ENCODE measurements at regions not wholly inside any gene's neighbourhood (a gene's known extent, or its start where the extent isn't known, plus 50 kb on each side); places are given as distances from the start of the nearest gene placed in this dataset.

- Histone ChIP-seq H3K9me3 (ENCODE audit: control extremely low read depth in 1 of 3, control insufficient read depth in 2 of 3, insufficient read depth in 1 of 3, low read length in 2 of 3) (no peaks in the 10 kb centered on the region), H3K4me3 (ENCODE audit: control extremely low read depth in 1 of 5, extremely low read depth in 1 of 5, insufficient read depth in 1 of 5, low read depth in 2 of 5, low read length in 4 of 5) (no peak overlapping the region), H3K4me1 (ENCODE audit: control insufficient read depth in 2 of 2, insufficient read depth in 2 of 2, low read length in 2 of 2) (no peaks in the 10 kb centered on the region), H4K20me1 (ENCODE audit: control insufficient read depth, insufficient read depth, low read length, poor library complexity, severe bottlenecking) (no peaks in the 10 kb centered on the region), H3K36me3 (replicated peaks in 1 of 2; ENCODE audit: control extremely low read depth in 1 of 2, control insufficient read depth in 1 of 2, extremely low read depth in 1 of 2, insufficient read depth in 2 of 2, low read length in 1 of 2) (no peaks in the 10 kb centered on the region), H3K9ac (ENCODE audit: low read length) (no peak overlapping the region), H3K27me3 (replicated peaks in 1 of 4; ENCODE audit: control extremely low read depth in 1 of 4, control insufficient read depth in 3 of 4, insufficient read depth in 4 of 4, low read length in 3 of 4) (peaks cover 0 to 4% (median 2%) of the 10 kb centered on the region in 4 experiments), H3K79me2 (ENCODE audit: control insufficient read depth, insufficient read depth, low read length) (no peaks in the 10 kb centered on the region), H3K4me2 (replicated peaks; ENCODE audit: low read depth, low read length, poor library complexity, severe bottlenecking) (no peak overlapping the region), H3K27ac (ENCODE audit: low read length in 2 of 2) (no peak overlapping the region), H2AFZ (ENCODE audit: insufficient read depth, low read depth, low read length, poor library complexity, severe bottlenecking) (no peak overlapping the region)
- no peaks in the 10 kb centered on the region for H3K9me3 Mint-ChIP-seq (ENCODE audit: insufficient read depth)
- CTCF ChIA-PET = no interaction called here
- POLR2A ChIA-PET = no interaction called here
- no peak overlapping the region for H3K27ac Mint-ChIP-seq
- 92% methylated on average over 5 of the region's 7 CpGs for WGBS (ENCODE audit: insufficient coverage)
- no peak overlapping the region for H3K4me3 Mint-ChIP-seq
- H3K27me3 Mint-ChIP-seq = peaks cover 40% of the 10 kb centered on the region
- TF ChIP-seq CTCF (IDR thresholded peaks at IDR 0.05) (no peak), EZH2 (IDR thresholded peaks at IDR 0.05; ENCODE audit: borderline replicate concordance, insufficient read depth, low read depth, low read length, poor library complexity, severe bottlenecking) (no peak)
- peaks cover 2% of the 10 kb centered on the region for H3K4me1 Mint-ChIP-seq
- no peak for ATAC-seq (ENCODE audit: low read depth)
- DNase-seq = no peak
- intact Hi-C loops (cut with micrococcal nuclease) = no loop called here
These were observed 108.6 kb downstream of the SMIM20 start for GRCh38 chr4:26022346-26023202.

GRCh38 chr4:26023203-26023972, 109.4 kb downstream of the SMIM20 start:
- ATAC-seq (ENCODE audit: low read depth) (no peak), DNase-seq (no peak)
- no peak overlapping the region for H2AFZ ChIP-seq (ENCODE audit: insufficient read depth, low read depth, low read length, poor library complexity, severe bottlenecking)
- no peak overlapping the region for H3K4me3 Mint-ChIP-seq
- no peaks in the 10 kb centered on the region for H3K9me3 ChIP-seq (ENCODE audit: control extremely low read depth in 1 of 3, control insufficient read depth in 2 of 3, insufficient read depth in 1 of 3, low read length in 2 of 3)
- no peak overlapping the region for H3K27ac ChIP-seq (ENCODE audit: low read length in 2 of 2)
- H3K4me1 ChIP-seq (ENCODE audit: control insufficient read depth in 2 of 2, insufficient read depth in 2 of 2, low read length in 2 of 2) = no peaks in the 10 kb centered on the region
- H3K9me3 Mint-ChIP-seq (ENCODE audit: insufficient read depth) = no peaks in the 10 kb centered on the region
- no peak overlapping the region for H3K4me2 ChIP-seq (replicated peaks; ENCODE audit: low read depth, low read length, poor library complexity, severe bottlenecking)
- POLR2A ChIA-PET = no interaction called here
- WGBS (ENCODE audit: insufficient coverage) = 79% methylated on average over 8 of the region's 11 CpGs
- no peak for TF ChIP-seq CTCF (IDR thresholded peaks at IDR 0.05)
- TF ChIP-seq EZH2 (IDR thresholded peaks at IDR 0.05; ENCODE audit: borderline replicate concordance, insufficient read depth, low read depth, low read length, poor library complexity, severe bottlenecking) = no peak
- H3K9ac ChIP-seq (ENCODE audit: low read length) = no peak overlapping the region
- H3K36me3 ChIP-seq (replicated peaks in 1 of 2; ENCODE audit: control extremely low read depth in 1 of 2, control insufficient read depth in 1 of 2, extremely low read depth in 1 of 2, insufficient read depth in 2 of 2, low read length in 1 of 2) = no peaks in the 10 kb centered on the region
- CTCF ChIA-PET = no interaction called here
- no peak overlapping the region for H3K4me3 ChIP-seq (ENCODE audit: control extremely low read depth in 1 of 5, extremely low read depth in 1 of 5, insufficient read depth in 1 of 5, low read depth in 2 of 5, low read length in 4 of 5)
- H3K27ac Mint-ChIP-seq = no peak overlapping the region
- H4K20me1 ChIP-seq (ENCODE audit: control insufficient read depth, insufficient read depth, low read length, poor library complexity, severe bottlenecking) = no peaks in the 10 kb centered on the region
- intact Hi-C loops (cut with micrococcal nuclease) = no loop called here
- peaks cover 2% of the 10 kb centered on the region for H3K4me1 Mint-ChIP-seq
- H3K27me3 Mint-ChIP-seq = peaks cover 40% of the 10 kb centered on the region
- H3K79me2 ChIP-seq (ENCODE audit: control insufficient read depth, insufficient read depth, low read length) = no peaks in the 10 kb centered on the region
- H3K27me3 ChIP-seq (replicated peaks in 1 of 4; ENCODE audit: control extremely low read depth in 1 of 4, control insufficient read depth in 3 of 4, insufficient read depth in 4 of 4, low read length in 3 of 4) = peaks cover 0 to 4% (median 2%) of the 10 kb centered on the region in 4 experiments
